Stimulated activated naive B cell treated with anti-CD40 and anti-IgM and Interleukin-4, amounts not matched to agents 10 μg/mL and 1 μg/mL and 100 μg/mL, for 72 hours (primary cell): ENCODE measurements at regions not wholly inside any gene's neighbourhood (a gene's known extent, or its start where the extent isn't known, plus 50 kb on each side); places are given as distances from the start of the nearest gene placed in this dataset.

Experiments
- ATAC-seq, 2 donors: fragments of 150-1000 bp; cut with Tn5 transposase; replicated peaks; 2 replicates each; pipeline ENCODE4 v1.10.0; 2021; ENCODE audit warnings: moderate library complexity in 1 of 2
- DNase-seq: peaks from one replicate; pipeline ENCODE4 v3.0.0; 2021
- H3K27ac Mint-ChIP-seq: one replicate; pipeline ENCODE4 v1.8.0; 2022; ENCODE audit warnings: mild to moderate bottlenecking, mixed read lengths
- H3K27me3 Mint-ChIP-seq, 2 donors: one replicate each; pipeline ENCODE4 v1.8.0; 2022; ENCODE audit warnings: mixed read lengths in 2 of 2
- H3K36me3 Mint-ChIP-seq, 2 donors: one replicate each; pipeline ENCODE4 v1.8.0; 2022; ENCODE audit warnings: mixed read lengths in 2 of 2, mild to moderate bottlenecking in 1 of 2
- H3K4me1 Mint-ChIP-seq, 2 donors: one replicate each; pipeline ENCODE4 v1.8.0; 2022; ENCODE audit warnings: mixed read lengths in 2 of 2, mild to moderate bottlenecking in 1 of 2
- H3K4me3 Mint-ChIP-seq, 2 donors: one replicate each; pipeline ENCODE4 v1.8.0; 2022; ENCODE audit warnings: mild to moderate bottlenecking in 2 of 2, mixed read lengths in 2 of 2, moderate library complexity in 1 of 2
- H3K9me3 Mint-ChIP-seq, 2 donors: one replicate each; pipeline ENCODE4 v1.8.0; 2022; ENCODE audit warnings: mixed read lengths in 2 of 2, mild to moderate bottlenecking in 1 of 2

GRCh38 chr7:391411-391951 is 101.5 kb downstream of the FOXL3 start:
- no peak for DNase-seq
- H3K4me1 Mint-ChIP-seq = no peaks in the 10 kb centered on the region
- peaks cover 8 to 16% of the 10 kb centered on the region in 2 donors for H3K36me3 Mint-ChIP-seq
- H3K27ac Mint-ChIP-seq = no peak overlapping the region
- peaks cover 16 to 17% of the 10 kb centered on the region in 2 donors for H3K9me3 Mint-ChIP-seq
- H3K27me3 Mint-ChIP-seq = peaks cover 9 to 12% of the 10 kb centered on the region in 2 donors
- no peak overlapping the region for H3K4me3 Mint-ChIP-seq
- ATAC-seq = no peak

- no peaks in the 10 kb centered on the region for H3K4me1 Mint-ChIP-seq
- ATAC-seq = no peak
- peaks cover 19 to 20% of the 10 kb centered on the region in 2 donors for H3K9me3 Mint-ChIP-seq
- H3K27ac Mint-ChIP-seq = no peak overlapping the region
- H3K27me3 Mint-ChIP-seq = peaks cover 12% of the 10 kb centered on the region in 2 donors
- no peak overlapping the region for H3K4me3 Mint-ChIP-seq
- no peak for DNase-seq
- peaks cover 8 to 15% of the 10 kb centered on the region in 2 donors for H3K36me3 Mint-ChIP-seq
Measured at GRCh38 chr7:391961-392524, 102.1 kb downstream of the FOXL3 start.

- Mint-ChIP-seq H3K9me3 (peaks cover 19 to 22% of the 10 kb centered on the region in 2 donors), H3K27me3 (peaks cover 12% of the 10 kb centered on the region in 2 donors), H3K36me3 (peaks cover 8 to 15% of the 10 kb centered on the region in 2 donors), H3K4me3 (no peak overlapping the region), H3K27ac (no peak overlapping the region), H3K4me1 (no peaks in the 10 kb centered on the region)
- DNase-seq (no peak), ATAC-seq (no peak)
Measured at GRCh38 chr7:392822-393221, 102.9 kb downstream of the FOXL3 start.

- no peak overlapping the region for H3K27ac Mint-ChIP-seq
- H3K4me3 Mint-ChIP-seq = no peak overlapping the region
- peaks cover 6 to 24% of the 10 kb centered on the region in 2 donors for H3K36me3 Mint-ChIP-seq
- H3K4me1 Mint-ChIP-seq = no peaks in the 10 kb centered on the region
- no peak for DNase-seq
- H3K9me3 Mint-ChIP-seq = peaks cover 36 to 41% of the 10 kb centered on the region in 2 donors
- peaks cover 29 to 34% of the 10 kb centered on the region in 2 donors for H3K27me3 Mint-ChIP-seq
- ATAC-seq = no peak
Measured at GRCh38 chr7:395643-396042, 105.7 kb downstream of the FOXL3 start.

- Mint-ChIP-seq H3K27me3 (peaks cover 29 to 47% of the 10 kb centered on the region in 2 donors), H3K4me1 (no peaks in the 10 kb centered on the region), H3K9me3 (peaks cover 32 to 35% of the 10 kb centered on the region in 2 donors), H3K4me3 (no peak overlapping the region), H3K36me3 (peaks cover 6 to 19% of the 10 kb centered on the region in 2 donors), H3K27ac (no peak overlapping the region)
- no peak for ATAC-seq
- no peak for DNase-seq
Measured at GRCh38 chr7:398888-399287, 108.9 kb downstream of the FOXL3 start.

GRCh38 chr7:400901-401485 is 111.0 kb downstream of the FOXL3 start:
- no peaks in the 10 kb centered on the region for H3K4me1 Mint-ChIP-seq
- H3K36me3 Mint-ChIP-seq = peaks cover 1 to 13% of the 10 kb centered on the region in 2 donors
- H3K27ac Mint-ChIP-seq = no peak overlapping the region
- H3K4me3 Mint-ChIP-seq = no peak overlapping the region
- H3K9me3 Mint-ChIP-seq = peaks cover 25 to 28% of the 10 kb centered on the region in 2 donors
- ATAC-seq (no peak), DNase-seq (no peak)
- peaks cover 25 to 52% of the 10 kb centered on the region in 2 donors for H3K27me3 Mint-ChIP-seq

- ATAC-seq = no peak
- no peak for DNase-seq
- peaks cover 23 to 54% of the 10 kb centered on the region in 2 donors for H3K27me3 Mint-ChIP-seq
- H3K9me3 Mint-ChIP-seq = peaks cover 20 to 24% of the 10 kb centered on the region in 2 donors
- H3K4me1 Mint-ChIP-seq = no peaks in the 10 kb centered on the region
- H3K4me3 Mint-ChIP-seq = no peak overlapping the region
- H3K27ac Mint-ChIP-seq = no peak overlapping the region
- H3K36me3 Mint-ChIP-seq = peaks cover 0 to 8% of the 10 kb centered on the region in 2 donors
Measured at GRCh38 chr7:401495-401894, 111.5 kb downstream of the FOXL3 start.

GRCh38 chr7:404812-405488 is 114.7 kb downstream of the PDGFA start:
- Mint-ChIP-seq H3K9me3 (peaks cover under 1 to 3% of the 10 kb centered on the region in 2 donors), H3K4me3 (no peak overlapping the region), H3K27me3 (peaks cover 36 to 53% of the 10 kb centered on the region in 2 donors), H3K27ac (no peak overlapping the region), H3K4me1 (no peaks in the 10 kb centered on the region), H3K36me3 (no peaks in the 10 kb centered on the region)
- DNase-seq (no peak), ATAC-seq (no peak)

- no peaks in the 10 kb centered on the region for H3K36me3 Mint-ChIP-seq
- DNase-seq (no peak), ATAC-seq (no peak)
- no peaks in the 10 kb centered on the region for H3K9me3 Mint-ChIP-seq
- H3K4me3 Mint-ChIP-seq = no peak overlapping the region
- H3K27me3 Mint-ChIP-seq = peaks cover 29 to 46% of the 10 kb centered on the region in 2 donors
- no peaks in the 10 kb centered on the region for H3K4me1 Mint-ChIP-seq
- no peak overlapping the region for H3K27ac Mint-ChIP-seq
Measured at GRCh38 chr7:405489-406211, 114.0 kb downstream of the PDGFA start.

- ATAC-seq = no peak
Measured at GRCh38 chr7:407721-408539, 111.7 kb downstream of the PDGFA start.

GRCh38 chr7:408751-409311 is 110.8 kb downstream of the PDGFA start:
- Mint-ChIP-seq H3K4me3 (no peak overlapping the region), H3K9me3 (no peaks in the 10 kb centered on the region), H3K36me3 (no peaks in the 10 kb centered on the region), H3K27me3 (peaks cover 29 to 34% of the 10 kb centered on the region in 2 donors), H3K27ac (no peak overlapping the region), H3K4me1 (peaks cover 0 to 7% of the 10 kb centered on the region in 2 donors)
- DNase-seq = no peak
- ATAC-seq = no peak

More at GRCh38 chr7:407721-408539, 111.7 kb downstream of the PDGFA start:
- no peaks in the 10 kb centered on the region for H3K9me3 Mint-ChIP-seq
- no peak for DNase-seq
- H3K27ac Mint-ChIP-seq = no peak overlapping the region
- H3K27me3 Mint-ChIP-seq = peaks cover 29 to 37% of the 10 kb centered on the region in 2 donors
- H3K4me3 Mint-ChIP-seq = no peak overlapping the region
- H3K36me3 Mint-ChIP-seq = no peaks in the 10 kb centered on the region
- peaks cover 0 to 7% of the 10 kb centered on the region in 2 donors for H3K4me1 Mint-ChIP-seq

GRCh38 chr7:409339-410281 is 110.0 kb downstream of the PDGFA start:
- H3K36me3 Mint-ChIP-seq = no peaks in the 10 kb centered on the region
- ATAC-seq = no peak
- no peak overlapping the region for H3K4me3 Mint-ChIP-seq
- no peaks in the 10 kb centered on the region for H3K9me3 Mint-ChIP-seq
- no peak for DNase-seq
- H3K4me1 Mint-ChIP-seq = peaks cover 0 to 7% of the 10 kb centered on the region in 2 donors
- no peak overlapping the region for H3K27ac Mint-ChIP-seq
- H3K27me3 Mint-ChIP-seq = peaks cover 29 to 33% of the 10 kb centered on the region in 2 donors
